GM21737 (cell line): ENCODE measurements at regions not wholly inside any gene's neighbourhood (a gene's known extent, or its start where the extent isn't known, plus 50 kb on each side); places are given as distances from the start of the nearest gene placed in this dataset.
A peak's percentile ranks its signal among the peaks of the same experiment; 100 is the strongest.

Source experiments
- ATAC-seq: cut with Tn5 transposase; IDR thresholded peaks from one replicate; pipeline ENCODE4 v1.9.1; 2021; ENCODE audit warnings: mild to moderate bottlenecking, moderate library complexity; ENCODE audit not compliant: unreplicated experiment

GRCh38 chr13:29959603-29960002 is 109.2 kb upstream of the UBL3 start:
- no peak for ATAC-seq

GRCh38 chr13:29959086-29959485 is 108.7 kb upstream of the UBL3 start:
- ATAC-seq, result no peak

GRCh38 chr13:29958476-29958875 is 108.1 kb upstream of the UBL3 start:
- ATAC-seq, result no peak

GRCh38 chr13:29957320-29957719 is 106.9 kb upstream of the UBL3 start:
- ATAC-seq, result no peak

GRCh38 chr13:29956853-29957252 is 106.4 kb upstream of the UBL3 start:
- ATAC-seq, result no peak

- no peak for ATAC-seq
Measured at GRCh38 chr13:29955137-29955650, 104.8 kb upstream of the UBL3 start.

GRCh38 chr13:29954082-29955028 is 103.9 kb upstream of the UBL3 start:
- ATAC-seq, result no peak

GRCh38 chr13:29953542-29953941 is 103.1 kb upstream of the UBL3 start:
- no peak for ATAC-seq

GRCh38 chr13:29952245-29952644 is 101.8 kb upstream of the UBL3 start:
- no peak for ATAC-seq

- ATAC-seq, result no peak
Measured at GRCh38 chr13:29948791-29949190, 98.4 kb upstream of the UBL3 start.

- ATAC-seq, result no peak
Measured at GRCh38 chr13:29948244-29948643, 97.8 kb upstream of the UBL3 start.

- ATAC-seq, result no peak
Measured at GRCh38 chr13:29947839-29948238, 97.4 kb upstream of the UBL3 start.

- no peak for ATAC-seq
Measured at GRCh38 chr13:29946093-29946492, 95.7 kb upstream of the UBL3 start.

- no peak for ATAC-seq
Measured at GRCh38 chr13:29943686-29944085, 93.3 kb upstream of the UBL3 start.

- no peak for ATAC-seq
Measured at GRCh38 chr13:29943273-29943672, 92.9 kb upstream of the UBL3 start.

GRCh38 chr13:29940715-29941114 is 90.3 kb upstream of the UBL3 start:
- ATAC-seq, result no peak

GRCh38 chr13:29939158-29939557 is 88.7 kb upstream of the UBL3 start:
- no peak for ATAC-seq

GRCh38 chr13:29937841-29938240 is 87.4 kb upstream of the UBL3 start:
- no peak for ATAC-seq

GRCh38 chr13:29937379-29937778 is 87.0 kb upstream of the UBL3 start:
- no peak for ATAC-seq

- ATAC-seq, result no peak
Measured at GRCh38 chr13:29936956-29937355, 86.5 kb upstream of the UBL3 start.

GRCh38 chr13:29936051-29936813 is 85.8 kb upstream of the UBL3 start:
- peak; percentile 15 for ATAC-seq
